K562 (cell line): ENCODE measurements at regions not wholly inside any gene's neighbourhood (a gene's known extent, or its start where the extent isn't known, plus 50 kb on each side); places are given as distances from the start of the nearest gene placed in this dataset.

Source experiments
- ATAC-seq: fragments of 200-7000 bp; cut with Tn5 transposase; 3 replicates; pipeline ENCODE4 v1.9.1; 2020; ENCODE audit warnings: moderate library complexity
- BruUV-seq: library from RNA; stranded (reverse); fragments of 400-500 nt; replicated peaks from 2 replicates; lab custom pipeline; 2021; lab: Mats Ljungman, UMichigan
- CTCF ChIA-PET: fragments of 300-600 bp; formaldehyde crosslinking; extraction: SDS; loops from one replicate; lab custom pipeline; 2021; ENCODE audit warnings: low intra/inter-chr PET ratio; lab: Yijun Ruan, JAX
- POLR2A ChIA-PET: fragments of 300-600, 350-650 bp; sonication (Branson Sonifier 250); formaldehyde crosslinking; extraction: SDS; loops from one replicate; lab custom pipeline; 2021; ENCODE audit warnings: antibody characterized with exemption, inconsistent platforms; lab: Yijun Ruan, JAX
- DNase-seq, 4 experiments: peaks; one replicate each; pipeline versions ENCODE4 v3.0.0 to v3.0.0-alpha.2; 2011 to 2018; ENCODE audit warnings: low spot score in 3 of 4, mixed read lengths in 3 of 4; ENCODE audit errors: extremely low read depth in 1 of 4
- FAIRE-seq: peaks from 2 replicates; lab custom pipeline; 2011; peaks lifted over from hg19 to GRCh38; lab: Jason Lieb, UNC
- H2AFZ ChIP-seq: 2 replicates; pipeline ENCODE4 v1.6.0; 2011; ENCODE audit warnings: low read depth, low read length, control low read depth, inconsistent platforms
- H3K27ac ChIP-seq: fragments of 200-600 bp; 3 replicates; pipeline ENCODE4 v1.8.0; 2011; ENCODE audit warnings: low read depth, mild to moderate bottlenecking, control low read depth, inconsistent platforms, low read length, moderate library complexity, mixed read lengths; ENCODE audit errors: extremely low read depth
- H3K27me3 ChIP-seq, 2 experiments: fragments of 300-600 bp in 1 of 2; 2 replicates in 1 of 2; 3 replicates in 1 of 2; pipeline versions ENCODE4 v1.6.0 to v1.8.0; 2011; ENCODE audit warnings: inconsistent platforms in 2 of 2, low read length in 2 of 2, mild to moderate bottlenecking in 1 of 2, mixed read lengths in 1 of 2, moderate library complexity in 1 of 2; ENCODE audit not compliant: control insufficient read depth in 2 of 2, insufficient read depth in 2 of 2
- H3K36me3 ChIP-seq: fragments of 300-600 bp; 3 replicates; pipeline ENCODE4 v1.8.0; 2011; ENCODE audit warnings: mild to moderate bottlenecking, low read length, inconsistent platforms; ENCODE audit not compliant: control insufficient read depth, insufficient read depth
- H3K4me1 ChIP-seq, 2 experiments: fragments of 200-600 bp in 1 of 2; replicated peaks in 1 of 2; 2 replicates in 1 of 2; 3 replicates in 1 of 2; pipeline versions ENCODE4 v1.5.1 to v1.8.0; 2011; ENCODE audit warnings: inconsistent platforms in 2 of 2, low read length in 2 of 2, mild to moderate bottlenecking in 1 of 2, mixed read lengths in 1 of 2, moderate library complexity in 1 of 2; ENCODE audit not compliant: control insufficient read depth in 2 of 2, insufficient read depth in 2 of 2
- H3K4me2 ChIP-seq: 2 replicates; pipeline ENCODE4 v1.6.1; 2011; ENCODE audit warnings: low read length, control low read depth, inconsistent platforms, mixed read lengths; ENCODE audit not compliant: insufficient read depth
- H3K4me3 ChIP-seq: fragments of 200-600 bp; sonication (generic), shearing (Covaris generic); 2 replicates; pipeline ENCODE4 v1.5.1; 2016; ENCODE audit warnings: control low read depth, inconsistent platforms
- H3K79me2 ChIP-seq: fragments of 200-600 bp; 3 replicates; pipeline ENCODE4 v1.8.0; 2011; ENCODE audit warnings: low read length, inconsistent platforms; ENCODE audit not compliant: control insufficient read depth, insufficient read depth
- H3K9ac ChIP-seq, 2 experiments: 2 replicates each; pipeline versions ENCODE4 v1.6.0 to v1.6.1; 2011; ENCODE audit warnings: low read depth in 2 of 2, low read length in 2 of 2, control low read depth in 1 of 2, inconsistent platforms in 1 of 2, mild to moderate bottlenecking in 1 of 2, mixed read lengths in 1 of 2; ENCODE audit not compliant: insufficient read depth in 1 of 2
- H3K9me1 ChIP-seq: one replicate; pipeline ENCODE4 v1.6.0; 2011; ENCODE audit warnings: inconsistent platforms, mild to moderate bottlenecking, low read length, moderate library complexity; ENCODE audit not compliant: control insufficient read depth, insufficient read depth
- H3K9me3 ChIP-seq: replicated peaks from 2 replicates; pipeline ENCODE4 v1.5.1; 2011; ENCODE audit warnings: low read depth, low read length, inconsistent platforms; ENCODE audit not compliant: control insufficient read depth, insufficient read depth
- H4K20me1 ChIP-seq: replicated peaks from 2 replicates; pipeline ENCODE4 v1.6.1; 2011; ENCODE audit warnings: low read length, inconsistent platforms, mixed read lengths; ENCODE audit not compliant: control insufficient read depth, insufficient read depth
- CBFA2T2 ChIP-seq: fragments of 450-650 bp; conservative IDR thresholded peaks from 2 replicates; pipeline ENCODE4 v1.6.1; 2017; ENCODE audit warnings: mild to moderate bottlenecking
- PHB2 ChIP-seq: fragments of 450-650 bp; IDR thresholded peaks from 2 replicates; pipeline ENCODE4 v1.6.1; 2017; ENCODE audit warnings: low read depth
- PKNOX1 ChIP-seq: fragments of 450-650 bp; IDR thresholded peaks from 2 replicates; pipeline ENCODE4 v1.6.1; 2016
- TCFL5 ChIP-seq: fragments of 250-450 bp; sonication (Bioruptor Pico); conservative IDR thresholded peaks from 2 replicates; pipeline ENCODE4 v1.6.1; 2021; ENCODE audit warnings: mild to moderate bottlenecking, moderate library complexity, matching md5 sums
- ZNF77 ChIP-seq: fragments of 250-450 bp; sonication (Bioruptor Pico); IDR thresholded peaks from 2 replicates; pipeline ENCODE4 v1.5.0; 2020
- WGBS: fragments of 100-300 bp; shearing (Covaris generic); methylation state at CpG from one replicate; pipeline ENCODE4 v1.1.6; 2016; ENCODE audit warnings: low coverage, mixed read lengths; ENCODE audit not compliant: insufficient coverage; ENCODE audit errors: missing lambda C conversion rate; 5-methylcytosine and 5-hydroxymethylcytosine counted together
- in situ Hi-C: fragments of 300-500 bp; cut with MboI; formaldehyde crosslinking; loops from 4 replicates; pipeline ENCODE4 v1.15.0; 2018; ENCODE audit warnings: inconsistent platforms, mixed read lengths
- intact Hi-C: fragments of 100-400 bp; cut with micrococcal nuclease; formaldehyde crosslinking; loops from 2 replicates; pipeline ENCODE4 v1.14.2; 2022

GRCh38 chr2:16442971-16443370, 222.7 kb downstream of the CYRIA start:
- WGBS: 0% methylated on average over 1 of the region's 1 CpG

GRCh38 chr2:16441431-16441830, 224.2 kb downstream of the CYRIA start:
- no peak overlapping the region for H3K27ac ChIP-seq
- BruUV-seq: no TSS peak
- no peak for FAIRE-seq
- no peaks in the 10 kb centered on the region for H4K20me1 ChIP-seq
- no peak for DNase-seq
- CTCF ChIA-PET: no interaction called here
- TF ChIP-seq PKNOX1 (0 out of 2 replicates have a peak, but pooled peaks have one; percentile 25), PHB2 (no peak), ZNF77 (CRISPR knock-in tag) (no peak)
- peaks cover 0 to 8% of the 10 kb centered on the region in 2 experiments; a peak in 3 of 5 replicates for H3K4me1 ChIP-seq
- intact Hi-C loops: no loop called here
- H3K9me1 ChIP-seq: no peaks in the 10 kb centered on the region
- no peak overlapping the region for H3K4me3 ChIP-seq
- H3K36me3 ChIP-seq: no peaks in the 10 kb centered on the region
- POLR2A ChIA-PET: no interaction called here
- WGBS: 9% methylated on average over 3 of the region's 3 CpGs
- ATAC-seq: no peak
- H3K27me3 ChIP-seq: no peaks in the 10 kb centered on the region
- in situ Hi-C loops: no loop called here
- H3K79me2 ChIP-seq: no peaks in the 10 kb centered on the region
- H2AFZ ChIP-seq: no peak overlapping the region
- H3K9ac ChIP-seq: no peak overlapping the region
- H3K9me3 ChIP-seq: no peaks in the 10 kb centered on the region
- no peak overlapping the region for H3K4me2 ChIP-seq

More at GRCh38 chr2:16442971-16443370, 222.7 kb downstream of the CYRIA start:
- H2AFZ ChIP-seq: no peak overlapping the region
- H3K4me2 ChIP-seq: no peak overlapping the region
- ChIA-PET POLR2A (no interaction called here), CTCF (no interaction called here)
- no peaks in the 10 kb centered on the region for H3K79me2 ChIP-seq
- ATAC-seq: peak; percentile 43; the same call in 2 of the 3 replicates
- H3K4me1 ChIP-seq: peaks cover 0 to 8% of the 10 kb centered on the region in 2 experiments; a peak in 3 of 5 replicates
- no peaks in the 10 kb centered on the region for H3K9me3 ChIP-seq
- H3K9ac ChIP-seq: no peak overlapping the region
- no peaks in the 10 kb centered on the region for H3K9me1 ChIP-seq
- in situ Hi-C loops: no loop called here
- no TSS peak for BruUV-seq
- intact Hi-C loops: no loop called here
- no peaks in the 10 kb centered on the region for H3K36me3 ChIP-seq
- FAIRE-seq: no peak
- H3K27me3 ChIP-seq: no peaks in the 10 kb centered on the region
- H3K27ac ChIP-seq: no peak overlapping the region
- peak in 1 of 4 experiments; percentile 11 for DNase-seq
- TF ChIP-seq TCFL5 (CRISPR knock-in tag) (no peak), PKNOX1 (peak; percentile 48; the same call in 1 of the 2 replicates), CBFA2T2 (no peak)
- H3K4me3 ChIP-seq: no peak overlapping the region
- H4K20me1 ChIP-seq: no peaks in the 10 kb centered on the region
